Astrocyte (in vitro differentiated cells and primary cell): ENCODE measurements at regions not wholly inside any gene's neighbourhood (a gene's known extent, or its start where the extent isn't known, plus 50 kb on each side); places are given as distances from the start of the nearest gene placed in this dataset.

Experiments
- DNase-seq: peaks from one replicate; pipeline ENCODE4 v3.0.0-alpha.2; 2010; ENCODE audit warnings: low read depth
- FAIRE-seq: peaks from 2 replicates; lab custom pipeline; 2011; peaks lifted over from hg19 to GRCh38; lab: Jason Lieb, UNC
- H2AFZ ChIP-seq: 2 replicates; pipeline ENCODE4 v1.6.0; 2012; ENCODE audit warnings: low read depth, low read length, inconsistent platforms
- H3K27ac ChIP-seq: 2 replicates; pipeline ENCODE4 v1.5.1; 2011; ENCODE audit warnings: low read depth, low read length, inconsistent platforms
- H3K27me3 ChIP-seq: 2 replicates; pipeline ENCODE4 v1.6.0; 2011; ENCODE audit warnings: low read length, inconsistent platforms; ENCODE audit not compliant: insufficient read depth
- H3K36me3 ChIP-seq: 2 replicates; pipeline ENCODE4 v1.5.1; 2011; ENCODE audit warnings: low read length, inconsistent platforms; ENCODE audit not compliant: insufficient read depth
- H3K4me1 ChIP-seq: 2 replicates; pipeline ENCODE4 v1.5.1; 2011; ENCODE audit warnings: low read length, inconsistent platforms; ENCODE audit not compliant: insufficient read depth
- H3K4me2 ChIP-seq: 2 replicates; pipeline ENCODE4 v1.6.0; 2012; ENCODE audit warnings: low read length, inconsistent platforms
- H3K4me3 ChIP-seq: 2 replicates; pipeline ENCODE4 v1.5.1; 2011; ENCODE audit warnings: low read depth, mild to moderate bottlenecking, low read length, inconsistent platforms; ENCODE audit not compliant: insufficient read depth
- H3K79me2 ChIP-seq: 2 replicates; pipeline ENCODE4 v1.6.0; 2012; ENCODE audit warnings: mild to moderate bottlenecking, low read length, inconsistent platforms; ENCODE audit not compliant: insufficient read depth
- H3K9ac ChIP-seq: 2 replicates; pipeline ENCODE4 v1.6.0; 2012; ENCODE audit warnings: mild to moderate bottlenecking, low read length, inconsistent platforms
- H3K9me3 ChIP-seq: 2 replicates; pipeline ENCODE4 v1.5.1; 2012; ENCODE audit warnings: low read depth, mild to moderate bottlenecking, low read length, inconsistent platforms; ENCODE audit not compliant: insufficient read depth
- H4K20me1 ChIP-seq: 2 replicates; pipeline ENCODE4 v1.6.0; 2012; ENCODE audit warnings: low read length, inconsistent platforms; ENCODE audit not compliant: insufficient read depth
- H3K27ac Mint-ChIP-seq: one replicate; pipeline ENCODE4 v1.8.0; 2021; ENCODE audit warnings: mild to moderate bottlenecking, mixed read lengths; ENCODE audit not compliant: unreplicated experiment
- H3K27me3 Mint-ChIP-seq: one replicate; pipeline ENCODE4 v1.8.0; 2021; ENCODE audit warnings: low read depth, mixed read lengths; ENCODE audit not compliant: unreplicated experiment
- H3K36me3 Mint-ChIP-seq: one replicate; pipeline ENCODE4 v1.8.0; 2021; ENCODE audit warnings: low read depth, mixed read lengths; ENCODE audit not compliant: unreplicated experiment
- H3K4me1 Mint-ChIP-seq: one replicate; pipeline ENCODE4 v1.8.0; 2021; ENCODE audit warnings: low read depth, mixed read lengths; ENCODE audit not compliant: unreplicated experiment
- H3K4me3 Mint-ChIP-seq: one replicate; pipeline ENCODE4 v1.8.0; 2021; ENCODE audit warnings: mild to moderate bottlenecking, moderate library complexity, mixed read lengths; ENCODE audit not compliant: unreplicated experiment
- H3K9me3 Mint-ChIP-seq: one replicate; pipeline ENCODE4 v1.8.0; 2021; ENCODE audit warnings: mild to moderate bottlenecking, mixed read lengths; ENCODE audit not compliant: unreplicated experiment
- EZH2 ChIP-seq: IDR thresholded peaks from 2 replicates; pipeline ENCODE4 v1.6.1; 2012; ENCODE audit warnings: mild to moderate bottlenecking, low read length, inconsistent platforms; ENCODE audit not compliant: insufficient read depth
- TF ChIP-seq, protein P1 (sequence below): IDR thresholded peaks from 2 replicates; pipeline ENCODE4 v1.5.1; 2011; ENCODE audit warnings: low read depth, mild to moderate bottlenecking, inconsistent platforms, low read length, moderate library complexity; ENCODE audit not compliant: insufficient read depth

GRCh38 chr6:145034664-145035063 lies 700.7 kb downstream of the EPM2A start:
- peaks cover 4% of the 10 kb centered on the region for H3K36me3 Mint-ChIP-seq
- TF ChIP-seq EZH2 = no peak
- TF ChIP-seq, protein P1, sequence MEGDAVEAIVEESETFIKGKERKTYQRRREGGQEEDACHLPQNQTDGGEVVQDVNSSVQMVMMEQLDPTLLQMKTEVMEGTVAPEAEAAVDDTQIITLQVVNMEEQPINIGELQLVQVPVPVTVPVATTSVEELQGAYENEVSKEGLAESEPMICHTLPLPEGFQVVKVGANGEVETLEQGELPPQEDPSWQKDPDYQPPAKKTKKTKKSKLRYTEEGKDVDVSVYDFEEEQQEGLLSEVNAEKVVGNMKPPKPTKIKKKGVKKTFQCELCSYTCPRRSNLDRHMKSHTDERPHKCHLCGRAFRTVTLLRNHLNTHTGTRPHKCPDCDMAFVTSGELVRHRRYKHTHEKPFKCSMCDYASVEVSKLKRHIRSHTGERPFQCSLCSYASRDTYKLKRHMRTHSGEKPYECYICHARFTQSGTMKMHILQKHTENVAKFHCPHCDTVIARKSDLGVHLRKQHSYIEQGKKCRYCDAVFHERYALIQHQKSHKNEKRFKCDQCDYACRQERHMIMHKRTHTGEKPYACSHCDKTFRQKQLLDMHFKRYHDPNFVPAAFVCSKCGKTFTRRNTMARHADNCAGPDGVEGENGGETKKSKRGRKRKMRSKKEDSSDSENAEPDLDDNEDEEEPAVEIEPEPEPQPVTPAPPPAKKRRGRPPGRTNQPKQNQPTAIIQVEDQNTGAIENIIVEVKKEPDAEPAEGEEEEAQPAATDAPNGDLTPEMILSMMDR = no peak
- H3K27ac Mint-ChIP-seq = no peak overlapping the region
- no peaks in the 10 kb centered on the region for H3K27me3 Mint-ChIP-seq
- FAIRE-seq (no peak), DNase-seq (peak; percentile 57)
- no peaks in the 10 kb centered on the region for H4K20me1 ChIP-seq
- peaks cover 3% of the 10 kb centered on the region for H3K9me3 Mint-ChIP-seq
- no peaks in the 10 kb centered on the region for H3K9me3 ChIP-seq
- H3K27ac ChIP-seq = no peak overlapping the region
- H3K4me1 Mint-ChIP-seq = peaks cover 16% of the 10 kb centered on the region
- H2AFZ ChIP-seq = no peak overlapping the region
- H3K4me3 Mint-ChIP-seq = no peak overlapping the region
- no peaks in the 10 kb centered on the region for H3K79me2 ChIP-seq
- H3K36me3 ChIP-seq = no peaks in the 10 kb centered on the region
- H3K4me3 ChIP-seq = no peak overlapping the region
- H3K4me2 ChIP-seq = no peak overlapping the region
- H3K27me3 ChIP-seq = no peaks in the 10 kb centered on the region
- no peak overlapping the region for H3K9ac ChIP-seq
- peaks cover 3% of the 10 kb centered on the region for H3K4me1 ChIP-seq

DNA sequence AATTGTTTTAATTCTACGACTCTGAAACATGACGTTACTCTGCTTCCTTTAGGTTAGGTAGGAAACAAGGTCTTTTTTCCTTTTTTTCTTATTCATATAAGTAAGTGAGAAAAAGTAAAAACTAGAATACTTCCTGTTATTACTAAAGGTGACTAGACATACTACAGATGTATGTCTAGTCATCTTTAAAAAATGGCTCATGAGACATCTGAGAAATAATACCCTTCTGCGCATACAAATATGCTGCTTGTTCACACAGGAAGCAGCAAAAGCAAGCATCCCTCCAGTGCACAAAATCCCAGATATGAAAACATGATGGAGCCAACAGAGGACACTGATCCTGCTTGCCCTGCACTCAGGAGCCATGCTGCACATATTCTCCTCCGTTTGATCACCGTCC lies 699.1 kb downstream of the EPM2A start:
- Histone ChIP-seq H3K4me3 (no peak overlapping the region), H3K36me3 (no peaks in the 10 kb centered on the region), H3K27me3 (no peaks in the 10 kb centered on the region), H3K4me2 (no peak overlapping the region), H3K4me1 (peaks cover 3% of the 10 kb centered on the region), H3K9ac (no peak overlapping the region), H2AFZ (no peak overlapping the region), H4K20me1 (no peaks in the 10 kb centered on the region), H3K9me3 (no peaks in the 10 kb centered on the region), H3K27ac (no peak overlapping the region), H3K79me2 (no peaks in the 10 kb centered on the region)
- FAIRE-seq (no peak), DNase-seq (no peak)
- Mint-ChIP-seq H3K4me3 (no peak overlapping the region), H3K4me1 (peaks cover 16% of the 10 kb centered on the region), H3K9me3 (peaks cover 3% of the 10 kb centered on the region), H3K36me3 (peaks cover 4% of the 10 kb centered on the region), H3K27me3 (no peaks in the 10 kb centered on the region), H3K27ac (no peak overlapping the region)
- TF ChIP-seq, protein P1 = no peak
- no peak for TF ChIP-seq EZH2

GRCh38 chr6:145036848-145037567 lies 698.3 kb downstream of the EPM2A start:
- FAIRE-seq = no peak

More at GRCh38 chr6:145036848-145037567, 698.3 kb downstream of the EPM2A start:
- TF ChIP-seq EZH2 = no peak
- TF ChIP-seq, protein P1 = no peak
- Histone ChIP-seq H3K27ac (no peak overlapping the region), H3K4me3 (no peak overlapping the region), H4K20me1 (no peaks in the 10 kb centered on the region), H3K9me3 (no peaks in the 10 kb centered on the region), H3K9ac (no peak overlapping the region), H2AFZ (no peak overlapping the region), H3K4me1 (peaks cover 3% of the 10 kb centered on the region), H3K4me2 (no peak overlapping the region), H3K36me3 (no peaks in the 10 kb centered on the region), H3K79me2 (no peaks in the 10 kb centered on the region), H3K27me3 (no peaks in the 10 kb centered on the region)
- Mint-ChIP-seq H3K4me1 (peaks cover 16% of the 10 kb centered on the region), H3K4me3 (no peak overlapping the region), H3K27me3 (no peaks in the 10 kb centered on the region), H3K36me3 (peaks cover 4% of the 10 kb centered on the region), H3K9me3 (peaks cover 6% of the 10 kb centered on the region), H3K27ac (no peak overlapping the region)
- peak; percentile 45 for DNase-seq
